Breast epithelium (tissue), 4 donors: ENCODE measurements at regions not wholly inside any gene's neighbourhood (a gene's known extent, or its start where the extent isn't known, plus 50 kb on each side); places are given as distances from the start of the nearest gene placed in this dataset.
A peak's percentile ranks its signal among the peaks of the same experiment; 100 is the strongest.

ENCODE experiments used
- DNase-seq, 2 donors: peaks; one replicate each; pipeline ENCODE4 v3.0.0-alpha.2; 2019; ENCODE audit warnings: low spot score in 2 of 2
- H3K27ac ChIP-seq, 2 donors: fragments of 200-600 bp; sonication (generic) in 1 of 2; one replicate each; pipeline ENCODE4 v1.5.1; 2016 to 2019; ENCODE audit warnings: mild to moderate bottlenecking in 1 of 2
- H3K27me3 ChIP-seq, 2 donors: fragments of 200-600 bp; sonication (generic) in 1 of 2; one replicate each; pipeline versions ENCODE4 v1.5.1 to v1.6.0; 2017 to 2019; ENCODE audit warnings: control low read depth in 1 of 2, mild to moderate bottlenecking in 1 of 2
- H3K36me3 ChIP-seq: fragments of 200-600 bp; one replicate; pipeline ENCODE4 v1.5.1; 2019
- H3K4me1 ChIP-seq, 2 donors: fragments of 200-600 bp; sonication (generic); one replicate each; pipeline ENCODE4 v1.5.1; 2016 to 2019; ENCODE audit warnings: control low read depth in 1 of 2
- H3K4me3 ChIP-seq, 3 donors: fragments of 200-600 bp; sonication (generic); 1 replicate in 2 of 3; 2 replicates in 1 of 3; pipeline ENCODE4 v1.5.1; 2016 to 2019; ENCODE audit warnings: mild to moderate bottlenecking in 3 of 3, moderate library complexity in 2 of 3
- H3K9me3 ChIP-seq, 2 donors: fragments of 200-600 bp; sonication (generic) in 1 of 2; one replicate each; pipeline ENCODE4 v1.5.1; 2016 to 2019; ENCODE audit warnings: control low read depth in 1 of 2
- POLR2A ChIP-seq: fragments of 450-650 bp; IDR thresholded peaks from one replicate; pipeline ENCODE4 v1.6.1; 2016; ENCODE audit warnings: antibody characterized with exemption, mild to moderate bottlenecking, moderate library complexity
- POLR2AphosphoS5 ChIP-seq, 3 donors: sonication (generic); formaldehyde crosslinking; IDR thresholded peaks; one replicate each; pipeline ENCODE4 v1.6.1; 2017; ENCODE audit warnings: antibody characterized with exemption in 3 of 3
- intact Hi-C: fragments of 100-400 bp; cut with DNase I; formaldehyde crosslinking; loops from one replicate; pipeline ENCODE4 v1.15.1; 2023; ENCODE audit warnings: low total_unique reads
- TF ChIP-seq, protein P1 (sequence below), 3 donors: fragments of 450-650 bp; IDR thresholded peaks; one replicate each; pipeline ENCODE4 v1.5.1; 2016 to 2017; ENCODE audit warnings: antibody characterized with exemption in 3 of 3, mild to moderate bottlenecking in 3 of 3, moderate library complexity in 3 of 3

DNA sequence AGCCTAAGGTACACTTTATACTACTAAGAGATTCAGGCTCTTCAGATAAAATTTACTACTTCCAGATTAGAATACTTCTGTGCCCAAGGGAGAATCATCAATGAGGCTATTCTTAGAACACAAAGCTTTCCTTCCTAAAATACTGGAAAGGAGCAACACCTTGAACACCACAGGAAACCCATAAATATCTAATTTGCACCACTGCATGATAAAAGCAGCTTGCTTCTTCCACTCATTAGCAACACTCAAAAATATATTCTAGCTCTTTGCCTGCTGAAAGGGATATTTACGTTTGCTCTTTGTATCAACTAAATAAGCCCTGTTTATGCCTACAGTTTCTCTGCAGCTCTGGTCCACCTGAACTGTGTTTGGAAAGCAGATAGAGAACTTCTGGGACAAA lies 284.3 kb downstream of the RWDD3 start:
- DNase-seq: no peak
- Histone ChIP-seq H3K27me3 (no peaks in the 10 kb centered on the region), H3K27ac (no peak overlapping the region), H3K4me3 (no peak overlapping the region), H3K4me1 (no peaks in the 10 kb centered on the region), H3K9me3 (no peaks in the 10 kb centered on the region), H3K36me3 (no peaks in the 10 kb centered on the region)
- TF ChIP-seq, protein P1, sequence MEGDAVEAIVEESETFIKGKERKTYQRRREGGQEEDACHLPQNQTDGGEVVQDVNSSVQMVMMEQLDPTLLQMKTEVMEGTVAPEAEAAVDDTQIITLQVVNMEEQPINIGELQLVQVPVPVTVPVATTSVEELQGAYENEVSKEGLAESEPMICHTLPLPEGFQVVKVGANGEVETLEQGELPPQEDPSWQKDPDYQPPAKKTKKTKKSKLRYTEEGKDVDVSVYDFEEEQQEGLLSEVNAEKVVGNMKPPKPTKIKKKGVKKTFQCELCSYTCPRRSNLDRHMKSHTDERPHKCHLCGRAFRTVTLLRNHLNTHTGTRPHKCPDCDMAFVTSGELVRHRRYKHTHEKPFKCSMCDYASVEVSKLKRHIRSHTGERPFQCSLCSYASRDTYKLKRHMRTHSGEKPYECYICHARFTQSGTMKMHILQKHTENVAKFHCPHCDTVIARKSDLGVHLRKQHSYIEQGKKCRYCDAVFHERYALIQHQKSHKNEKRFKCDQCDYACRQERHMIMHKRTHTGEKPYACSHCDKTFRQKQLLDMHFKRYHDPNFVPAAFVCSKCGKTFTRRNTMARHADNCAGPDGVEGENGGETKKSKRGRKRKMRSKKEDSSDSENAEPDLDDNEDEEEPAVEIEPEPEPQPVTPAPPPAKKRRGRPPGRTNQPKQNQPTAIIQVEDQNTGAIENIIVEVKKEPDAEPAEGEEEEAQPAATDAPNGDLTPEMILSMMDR (IDR thresholded peaks at IDR 0.05): no peak
- TF ChIP-seq POLR2AphosphoS5 (IDR thresholded peaks at IDR 0.05) (no peak), POLR2A (no peak)
- intact Hi-C loops: no loop called here

DNA sequence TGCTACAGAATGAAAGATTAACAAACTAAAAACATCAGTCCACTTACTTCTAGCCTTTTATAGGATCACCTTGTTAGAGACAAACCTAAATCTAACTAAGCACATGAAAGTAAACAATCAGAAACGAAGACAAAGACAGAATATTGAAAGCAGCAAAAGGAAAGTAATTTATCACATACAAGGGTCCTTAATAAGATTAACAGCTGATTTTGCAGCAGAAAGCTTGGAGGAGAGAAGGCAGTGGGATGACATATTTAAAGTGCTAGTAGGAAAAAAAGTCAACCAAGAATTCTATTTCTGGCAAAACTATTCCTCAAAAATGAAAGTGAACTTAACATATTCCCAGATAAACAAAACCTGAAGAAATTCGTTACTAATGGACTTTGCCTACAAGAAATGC lies 286.4 kb downstream of the RWDD3 start:
- no peaks in the 10 kb centered on the region for H3K27me3 ChIP-seq
- peaks cover 10 to 15% of the 10 kb centered on the region in 2 donors for H3K9me3 ChIP-seq
- H3K4me1 ChIP-seq: no peaks in the 10 kb centered on the region
- intact Hi-C loops: no loop called here
- H3K27ac ChIP-seq: no peak overlapping the region
- no peak overlapping the region for H3K4me3 ChIP-seq
- no peak for DNase-seq
- TF ChIP-seq POLR2AphosphoS5 (IDR thresholded peaks at IDR 0.05) (no peak), POLR2A (no peak)
- TF ChIP-seq, protein P1 (IDR thresholded peaks at IDR 0.05): no peak
- H3K36me3 ChIP-seq: no peaks in the 10 kb centered on the region

DNA sequence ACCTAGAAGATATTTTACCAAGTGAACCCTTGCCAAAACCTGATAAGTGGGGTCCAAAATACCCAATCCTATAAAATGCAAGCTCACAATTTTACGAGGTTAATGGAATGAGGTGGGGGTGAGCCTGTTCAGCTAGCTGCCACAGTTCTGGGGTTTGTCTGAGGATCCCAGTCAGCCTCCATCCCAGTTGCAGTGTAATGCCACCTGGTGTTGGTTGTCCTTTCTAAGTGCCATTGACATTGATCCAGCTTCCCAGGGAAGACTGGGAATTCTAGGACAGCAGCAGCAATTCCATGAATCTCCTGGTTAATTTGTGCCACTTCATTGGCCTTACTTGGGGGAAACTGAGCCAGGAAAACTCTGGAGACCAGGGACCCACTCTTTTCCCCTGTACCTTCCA lies 298.3 kb downstream of the RWDD3 start:
- no peaks in the 10 kb centered on the region for H3K9me3 ChIP-seq
- TF ChIP-seq POLR2AphosphoS5 (IDR thresholded peaks at IDR 0.05): no peak
- no peak for TF ChIP-seq POLR2A
- H3K4me1 ChIP-seq: no peaks in the 10 kb centered on the region
- no peak overlapping the region for H3K4me3 ChIP-seq
- intact Hi-C loops: no loop called here
- no peaks in the 10 kb centered on the region for H3K27me3 ChIP-seq
- no peak overlapping the region for H3K27ac ChIP-seq
- no peak for DNase-seq
- H3K36me3 ChIP-seq: no peaks in the 10 kb centered on the region

DNA sequence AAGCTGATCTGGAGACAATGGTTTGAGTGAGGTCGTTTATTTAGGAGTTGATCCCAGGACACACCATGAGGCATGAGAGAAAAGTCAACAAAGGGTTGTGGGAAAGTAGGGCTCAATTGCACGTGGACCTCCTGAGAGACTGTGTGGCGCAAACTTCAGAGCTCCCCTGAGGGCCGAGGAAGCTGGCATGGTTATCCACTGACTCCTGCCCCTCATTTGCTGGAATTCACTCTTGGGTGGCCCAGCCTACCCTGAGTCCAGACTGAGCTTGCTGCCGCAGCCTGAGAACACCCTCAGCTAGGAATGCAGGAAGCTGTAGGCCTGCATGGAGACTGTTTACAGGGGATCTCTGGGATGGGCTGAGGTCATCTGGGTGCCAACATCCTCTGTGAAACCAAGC lies 301.0 kb downstream of the RWDD3 start:
- peak; percentile 67 to 79 for DNase-seq
- Histone ChIP-seq H3K9me3 (no peaks in the 10 kb centered on the region), H3K4me3 (no peak overlapping the region), H3K27me3 (no peaks in the 10 kb centered on the region), H3K4me1 (no peaks in the 10 kb centered on the region), H3K27ac (peak overlapping the region; percentile 82 to 83), H3K36me3 (no peaks in the 10 kb centered on the region)
- no peak for TF ChIP-seq POLR2A
- TF ChIP-seq POLR2AphosphoS5 (IDR thresholded peaks at IDR 0.05): peak in 1 of 3 donors; percentile 57
- intact Hi-C loops: no loop called here

DNA sequence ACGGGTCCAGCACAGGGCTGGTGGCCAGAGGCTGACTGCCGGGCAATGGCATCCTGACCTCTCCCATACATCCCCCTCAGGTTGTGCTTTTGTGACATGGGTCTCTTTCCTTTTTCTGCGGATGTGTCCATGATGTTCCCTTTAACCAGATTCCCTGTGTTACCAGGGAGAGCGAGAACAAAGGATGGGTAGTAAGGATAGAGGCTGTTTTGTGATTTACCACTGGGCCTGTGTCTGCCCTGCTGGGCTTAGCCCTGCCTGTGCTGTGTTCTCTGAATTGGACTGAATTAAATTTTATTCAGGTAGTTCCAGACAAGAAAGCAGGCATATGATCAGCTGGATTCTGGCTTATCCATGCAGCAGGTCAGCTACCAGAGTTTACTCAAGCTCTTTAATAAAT lies 301.6 kb downstream of the RWDD3 start:
- no peak for TF ChIP-seq POLR2A
- TF ChIP-seq, protein P1 (IDR thresholded peaks at IDR 0.05): no peak
- no peak for TF ChIP-seq POLR2AphosphoS5 (IDR thresholded peaks at IDR 0.05)
- DNase-seq: no peak
- Histone ChIP-seq H3K4me3 (no peak overlapping the region), H3K27me3 (no peaks in the 10 kb centered on the region), H3K9me3 (no peaks in the 10 kb centered on the region), H3K4me1 (no peaks in the 10 kb centered on the region), H3K27ac (peak overlapping the region; percentile 82 to 83), H3K36me3 (no peaks in the 10 kb centered on the region)
- intact Hi-C loops: no loop called here

DNA sequence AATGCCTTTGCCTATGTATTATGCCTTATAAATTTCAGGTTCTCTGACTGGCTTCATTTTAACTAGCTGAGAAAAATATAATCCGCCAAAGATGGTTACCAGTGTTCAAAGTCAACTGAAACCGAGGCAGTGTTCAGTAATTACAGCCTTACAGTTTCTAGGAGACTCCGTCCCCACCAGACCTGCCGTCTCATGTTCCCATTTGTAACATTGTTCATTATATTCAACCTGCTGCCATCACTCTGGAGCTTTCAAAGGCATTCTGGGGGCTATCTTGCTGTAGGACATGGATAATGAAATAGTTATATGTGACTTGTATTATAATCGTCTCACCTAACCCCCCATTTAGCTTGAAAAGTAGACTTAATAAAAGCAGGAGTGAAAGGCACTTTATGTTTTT lies 302.5 kb downstream of the RWDD3 start:
- no peaks in the 10 kb centered on the region for H3K36me3 ChIP-seq
- no peaks in the 10 kb centered on the region for H3K27me3 ChIP-seq
- DNase-seq: no peak
- no peaks in the 10 kb centered on the region for H3K9me3 ChIP-seq
- peak overlapping the region in 1 of 2 donors; percentile 11 for H3K27ac ChIP-seq
- intact Hi-C loops: no loop called here
- TF ChIP-seq, protein P1 (IDR thresholded peaks at IDR 0.05): no peak
- TF ChIP-seq POLR2A: no peak
- no peak for TF ChIP-seq POLR2AphosphoS5 (IDR thresholded peaks at IDR 0.05)
- no peaks in the 10 kb centered on the region for H3K4me1 ChIP-seq
- H3K4me3 ChIP-seq: no peak overlapping the region
